ENCODE measurements at regions not wholly inside any gene's neighbourhood (a gene's known extent, or its start where the extent isn't known, plus 50 kb on each side); places are given as distances from the start of the nearest gene placed in this dataset.
"Not testable (repeated sequence)": the region's sequence is repeated elsewhere in the genome, so short reads cannot be mapped to it uniquely, and the experiment has no call there.

GRCh38 chr20:1845163-1845523, 50.1 kb upstream of the SIRPA start:
- H3K36me3 Mint-ChIP-seq (ENCODE audit: low read depth), result no peaks in the 10 kb centered on the region
- no peaks in the 10 kb centered on the region for H3K9me3 Mint-ChIP-seq
- H3K27ac Mint-ChIP-seq, result peak overlapping the region; percentile 65
- no peak for DNase-seq
- no peak overlapping the region for H3K4me3 Mint-ChIP-seq
- peaks cover 11% of the 10 kb centered on the region for H3K4me1 Mint-ChIP-seq (ENCODE audit: low read depth)
- peaks cover 6% of the 10 kb centered on the region for H3K27me3 Mint-ChIP-seq

DNA sequence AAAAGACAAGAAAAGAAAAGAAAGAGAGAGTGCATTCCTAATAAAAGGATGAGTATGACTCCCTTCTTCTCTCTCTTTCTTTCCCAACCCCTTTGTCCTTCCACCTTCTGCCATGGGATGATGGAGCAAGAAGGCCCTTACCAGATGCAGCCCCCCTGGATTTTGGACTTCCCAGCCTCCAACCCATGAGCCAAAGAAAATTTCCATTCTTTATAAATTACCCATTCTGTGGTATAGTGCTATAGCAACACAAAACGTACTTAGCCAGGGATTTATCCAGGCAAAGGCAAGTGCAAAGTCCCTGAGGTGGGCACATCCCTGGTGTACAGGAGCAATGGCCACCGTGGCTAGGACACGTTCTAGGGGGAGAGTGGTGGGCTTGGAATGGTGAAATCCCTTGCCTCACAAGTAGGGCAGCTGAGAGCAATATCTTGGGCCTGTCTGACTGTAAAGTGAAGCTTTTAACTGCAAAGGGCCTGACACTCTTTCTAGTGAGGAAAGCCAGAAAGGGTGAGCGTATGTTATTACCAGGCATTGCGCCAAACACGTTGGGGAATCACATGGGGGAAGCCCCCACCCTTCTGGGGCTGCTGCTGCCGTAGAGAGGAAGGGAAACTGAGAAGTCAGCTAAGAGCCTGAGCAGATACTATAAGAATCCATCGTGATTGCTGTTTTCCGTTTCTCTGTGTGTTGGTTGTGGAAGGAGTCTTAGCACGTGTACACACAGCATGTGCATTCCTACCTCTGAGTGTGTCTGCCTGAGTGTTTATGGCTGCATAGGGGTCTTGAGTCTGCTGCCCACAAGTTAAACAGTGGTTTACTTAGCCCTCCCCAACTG, 50.7 kb upstream of the SIRPA start:
- Mint-ChIP-seq H3K4me1 (ENCODE audit: low read depth) (peaks cover 9% of the 10 kb centered on the region), H3K9me3 (no peaks in the 10 kb centered on the region), H3K36me3 (ENCODE audit: low read depth) (no peaks in the 10 kb centered on the region), H3K4me3 (no peak overlapping the region), H3K27ac (peak overlapping the region; percentile 65), H3K27me3 (peaks cover 6% of the 10 kb centered on the region)
- peak; percentile 32 for DNase-seq

DNA sequence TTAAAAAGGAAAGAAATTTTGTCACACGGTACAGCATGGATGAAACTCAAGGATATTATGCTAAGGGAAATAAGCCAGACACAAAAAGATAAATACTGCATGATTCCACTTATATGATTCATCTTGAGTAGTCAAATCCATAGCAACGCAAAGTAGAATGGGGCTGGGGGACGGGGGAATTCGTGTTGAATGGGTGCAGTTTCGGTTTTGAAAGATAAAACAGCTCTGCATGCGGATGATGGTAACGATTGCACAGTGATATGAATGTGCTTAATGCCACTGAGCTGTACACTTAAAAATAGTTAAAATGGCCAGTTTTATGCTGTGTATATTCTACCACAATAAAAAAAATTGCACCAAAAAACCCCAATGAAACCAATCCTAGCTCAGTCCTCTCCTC, 52.9 kb upstream of the SIRPA start:
- no peak for DNase-seq
- Mint-ChIP-seq H3K36me3 (ENCODE audit: low read depth) (no peaks in the 10 kb centered on the region), H3K9me3 (no peaks in the 10 kb centered on the region), H3K4me3 (no peak overlapping the region), H3K27ac (no peak overlapping the region), H3K4me1 (ENCODE audit: low read depth) (peaks cover 9% of the 10 kb centered on the region), H3K27me3 (peaks cover under 1% of the 10 kb centered on the region)

GRCh38 chr20:1841554-1842140, 53.6 kb upstream of the SIRPA start:
- Mint-ChIP-seq H3K36me3 (ENCODE audit: low read depth) (no peaks in the 10 kb centered on the region), H3K27ac (no peak overlapping the region), H3K27me3 (peaks cover 3% of the 10 kb centered on the region), H3K4me1 (ENCODE audit: low read depth) (peaks cover 9% of the 10 kb centered on the region), H3K4me3 (no peak overlapping the region), H3K9me3 (no peaks in the 10 kb centered on the region)
- DNase-seq, result no peak

DNA sequence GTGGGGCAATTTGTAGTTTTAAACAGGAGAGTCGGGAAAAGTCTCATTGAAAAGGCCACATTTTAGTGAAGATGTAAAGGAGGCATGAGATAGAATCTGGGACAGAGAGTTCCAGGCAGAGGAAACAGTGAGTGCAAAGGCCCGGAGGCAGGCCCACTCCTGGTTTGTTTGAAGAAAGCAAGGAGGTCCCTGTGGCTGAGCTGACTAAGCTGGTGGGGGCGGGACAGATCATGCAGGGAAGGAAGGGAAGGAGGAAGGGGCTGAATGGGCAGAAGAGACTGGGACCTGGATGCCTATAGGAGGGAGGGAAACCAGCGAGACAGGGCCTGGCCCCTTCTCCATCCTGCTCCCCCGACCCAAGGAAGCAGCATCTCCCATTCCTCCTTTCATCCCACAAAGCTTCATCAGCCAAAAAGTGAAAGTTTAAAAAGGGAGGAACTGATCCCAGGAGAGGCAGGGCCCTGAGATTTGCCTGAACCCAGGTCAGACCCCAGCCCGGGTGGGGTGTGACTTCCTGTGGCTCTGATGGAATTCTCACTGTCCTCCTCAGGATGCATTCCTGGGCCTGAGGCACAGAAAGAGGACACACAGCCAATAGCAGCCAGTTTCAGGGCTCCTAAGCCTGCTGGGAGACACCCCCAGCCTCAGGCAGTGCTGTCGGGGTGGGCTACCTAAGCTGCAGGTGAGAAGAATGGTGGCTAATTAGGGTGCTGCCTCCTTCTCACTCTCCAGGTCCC, 54.2 kb upstream of the SIRPA start:
- Mint-ChIP-seq H3K9me3 (no peaks in the 10 kb centered on the region), H3K36me3 (ENCODE audit: low read depth) (no peaks in the 10 kb centered on the region), H3K4me3 (no peak overlapping the region), H3K27ac (no peak overlapping the region), H3K27me3 (peaks cover 7% of the 10 kb centered on the region), H3K4me1 (ENCODE audit: low read depth) (peaks cover 9% of the 10 kb centered on the region)
- DNase-seq, result no peak

- not testable (repeated sequence) for H3K4me1 Mint-ChIP-seq (ENCODE audit: low read depth); H3K27me3 Mint-ChIP-seq; H3K9me3 Mint-ChIP-seq; H3K4me3 Mint-ChIP-seq; H3K36me3 Mint-ChIP-seq (ENCODE audit: low read depth); H3K27ac Mint-ChIP-seq; DNase-seq
These were observed 55.6 kb upstream of the SIRPA start for GRCh38 chr20:1839376-1840317.

- no peak overlapping the region for H3K27ac Mint-ChIP-seq
- no peak for DNase-seq
- no peaks in the 10 kb centered on the region for H3K36me3 Mint-ChIP-seq (ENCODE audit: low read depth)
- H3K4me1 Mint-ChIP-seq (ENCODE audit: low read depth), result no peaks in the 10 kb centered on the region
- H3K27me3 Mint-ChIP-seq, result peaks cover 7% of the 10 kb centered on the region
- H3K9me3 Mint-ChIP-seq, result no peaks in the 10 kb centered on the region
- no peak overlapping the region for H3K4me3 Mint-ChIP-seq
These were observed 56.5 kb upstream of the SIRPA start for GRCh38 chr20:1838556-1839279.

GRCh38 chr20:1835186-1836035, 59.8 kb upstream of the SIRPA start:
- Mint-ChIP-seq H3K9me3 (no peaks in the 10 kb centered on the region), H3K27ac (no peak overlapping the region), H3K4me1 (ENCODE audit: low read depth) (no peaks in the 10 kb centered on the region), H3K36me3 (ENCODE audit: low read depth) (no peaks in the 10 kb centered on the region), H3K27me3 (peaks cover 13% of the 10 kb centered on the region), H3K4me3 (no peak overlapping the region)
- DNase-seq, result no peak

GRCh38 chr20:1833728-1834726, 61.2 kb upstream of the SIRPA start:
- Mint-ChIP-seq H3K36me3 (ENCODE audit: low read depth) (no peaks in the 10 kb centered on the region), H3K9me3 (no peaks in the 10 kb centered on the region), H3K4me3 (no peak overlapping the region), H3K27ac (no peak overlapping the region), H3K4me1 (ENCODE audit: low read depth) (no peaks in the 10 kb centered on the region), H3K27me3 (peaks cover 17% of the 10 kb centered on the region)
- no peak for DNase-seq

DNA sequence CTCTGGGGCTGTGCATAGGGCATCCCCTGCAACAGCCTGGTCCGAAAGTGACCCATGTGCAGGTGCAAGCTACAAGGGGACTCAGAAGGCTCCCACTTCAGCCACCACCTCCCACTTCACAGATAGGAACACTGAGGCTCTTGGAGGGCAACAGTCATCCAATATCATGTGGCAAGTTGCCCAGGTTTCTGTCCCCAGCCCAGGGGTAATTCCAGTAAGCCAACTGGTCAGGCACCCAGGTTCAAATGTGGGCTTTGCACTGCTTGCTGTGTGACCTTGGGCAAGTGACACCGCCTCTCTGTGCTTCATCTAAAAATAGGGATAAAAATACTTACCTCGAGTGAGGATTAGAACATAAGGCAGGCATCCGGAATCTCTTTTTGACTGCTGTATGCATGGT, 62.0 kb upstream of the SIRPA start:
- no peaks in the 10 kb centered on the region for H3K9me3 Mint-ChIP-seq
- no peak for DNase-seq
- H3K4me1 Mint-ChIP-seq (ENCODE audit: low read depth), result no peaks in the 10 kb centered on the region
- peaks cover 17% of the 10 kb centered on the region for H3K27me3 Mint-ChIP-seq
- H3K27ac Mint-ChIP-seq, result no peak overlapping the region
- no peak overlapping the region for H3K4me3 Mint-ChIP-seq
- no peaks in the 10 kb centered on the region for H3K36me3 Mint-ChIP-seq (ENCODE audit: low read depth)

GRCh38 chr20:1832634-1833033, 62.6 kb upstream of the SIRPA start:
- H3K9me3 Mint-ChIP-seq, result no peaks in the 10 kb centered on the region
- no peak overlapping the region for H3K4me3 Mint-ChIP-seq
- no peak for DNase-seq
- no peak overlapping the region for H3K27ac Mint-ChIP-seq
- no peaks in the 10 kb centered on the region for H3K4me1 Mint-ChIP-seq (ENCODE audit: low read depth)
- no peaks in the 10 kb centered on the region for H3K36me3 Mint-ChIP-seq (ENCODE audit: low read depth)
- H3K27me3 Mint-ChIP-seq, result peaks cover 18% of the 10 kb centered on the region

- no peak overlapping the region for H3K27ac Mint-ChIP-seq
- H3K27me3 Mint-ChIP-seq, result peaks cover 18% of the 10 kb centered on the region
- no peaks in the 10 kb centered on the region for H3K4me1 Mint-ChIP-seq (ENCODE audit: low read depth)
- no peaks in the 10 kb centered on the region for H3K36me3 Mint-ChIP-seq (ENCODE audit: low read depth)
- no peak overlapping the region for H3K4me3 Mint-ChIP-seq
- H3K9me3 Mint-ChIP-seq, result no peaks in the 10 kb centered on the region
- DNase-seq, result no peak
These were observed 63.6 kb upstream of the SIRPA start for GRCh38 chr20:1831606-1832005.

Data from activated T-cell treated with anti-CD3 and anti-CD28 coated beads, Interleukin-2, amount 50 U/mL, for 24 hours (primary cell).